Esophagus muscularis mucosa (tissue), 4 donors: ENCODE measurements at regions not wholly inside any gene's neighbourhood (a gene's known extent, or its start where the extent isn't known, plus 50 kb on each side); places are given as distances from the start of the nearest gene placed in this dataset.
"Not testable (repeated sequence)": the region's sequence is repeated elsewhere in the genome, so short reads cannot be mapped to it uniquely, and the experiment has no call there.

Source experiments
- DNase-seq: peaks from one replicate; pipeline ENCODE4 v3.0.0-alpha.2; 2017; ENCODE audit errors: extremely low spot score
- H3K27ac ChIP-seq, 4 donors: fragments of 200-600 bp; sonication (generic); replicated peaks in 1 of 4; 1 replicate in 3 of 4; 2 replicates in 1 of 4; pipeline ENCODE4 v1.5.1; 2016 to 2019; ENCODE audit warnings: mild to moderate bottlenecking in 1 of 4
- H3K27me3 ChIP-seq, 4 donors: fragments of 200-600 bp; sonication (generic); one replicate each; pipeline versions ENCODE4 v1.5.1 to v1.6.0; 2016 to 2019
- H3K36me3 ChIP-seq, 4 donors: fragments of 200-600 bp; sonication (generic); one replicate each; pipeline ENCODE4 v1.5.1; 2016 to 2019
- H3K4me1 ChIP-seq, 4 donors: fragments of 200-600 bp; sonication (generic); one replicate each; pipeline ENCODE4 v1.5.1; 2016 to 2019
- H3K4me3 ChIP-seq, 4 donors: fragments of 200-600 bp; sonication (generic); 1 replicate in 2 of 4; 2 replicates in 2 of 4; pipeline ENCODE4 v1.5.1; 2016 to 2019; ENCODE audit warnings: mild to moderate bottlenecking in 4 of 4, moderate library complexity in 1 of 4
- H3K9me3 ChIP-seq, 4 donors: fragments of 200-600 bp; sonication (generic); 1 replicate in 3 of 4; 2 replicates in 1 of 4; pipeline ENCODE4 v1.5.1; 2016 to 2019
- WGBS: methylation state at CpG from one replicate; pipeline ENCODE4 v1.1.5; 2018; 5-methylcytosine and 5-hydroxymethylcytosine counted together
- intact Hi-C: fragments of 100-400 bp; cut with DNase I; formaldehyde crosslinking; loops from one replicate; pipeline ENCODE4 v1.15.1; 2023

GRCh38 chr5:34179453-34180190 is 136.6 kb upstream of the C1QTNF3 start:
- intact Hi-C loops, H3K4me3 ChIP-seq, H3K4me1 ChIP-seq, DNase-seq, H3K9me3 ChIP-seq, H3K27me3 ChIP-seq, H3K27ac ChIP-seq: not testable (repeated sequence)
- WGBS, result 94% methylated on average over 10 of the region's 10 CpGs
- peaks cover 6 to 37% (median 17%) of the 10 kb centered on the region in 4 donors for H3K36me3 ChIP-seq

GRCh38 chr5:34180225-34180624 is 137.2 kb upstream of the C1QTNF3 start:
- H3K27ac ChIP-seq, H3K4me1 ChIP-seq, H3K27me3 ChIP-seq, H3K9me3 ChIP-seq, H3K4me3 ChIP-seq, intact Hi-C loops, DNase-seq: not testable (repeated sequence)
- H3K36me3 ChIP-seq, result peaks cover 3 to 31% (median 15%) of the 10 kb centered on the region in 4 donors
- WGBS, result 94% methylated on average over 10 of the region's 10 CpGs

- DNase-seq, H3K4me1 ChIP-seq, intact Hi-C loops, H3K9me3 ChIP-seq, H3K27me3 ChIP-seq, H3K4me3 ChIP-seq, H3K27ac ChIP-seq: not testable (repeated sequence)
- 90% methylated on average over 11 of the region's 14 CpGs for WGBS
- peaks cover 0 to 25% (median 14%) of the 10 kb centered on the region in 4 donors for H3K36me3 ChIP-seq
Measured at GRCh38 chr5:34180940-34181614, 138.1 kb upstream of the C1QTNF3 start.

GRCh38 chr5:34185005-34185404 is 142.0 kb upstream of the C1QTNF3 start:
- H3K36me3 ChIP-seq, result peaks cover 0 to 24% (median 12%) of the 10 kb centered on the region in 4 donors
- DNase-seq, intact Hi-C loops, H3K9me3 ChIP-seq, H3K27ac ChIP-seq, H3K4me3 ChIP-seq, H3K4me1 ChIP-seq, H3K27me3 ChIP-seq: not testable (repeated sequence)
- 96% methylated on average over 6 of the region's 6 CpGs for WGBS

GRCh38 chr5:34185572-34185971 is 142.6 kb upstream of the C1QTNF3 start:
- peak; percentile 19 for DNase-seq
- H3K4me1 ChIP-seq, H3K9me3 ChIP-seq, H3K27ac ChIP-seq, intact Hi-C loops, H3K27me3 ChIP-seq, H3K4me3 ChIP-seq: not testable (repeated sequence)
- 90% methylated on average over 2 of the region's 2 CpGs for WGBS
- peaks cover 5 to 25% (median 14%) of the 10 kb centered on the region in 4 donors for H3K36me3 ChIP-seq

- H3K4me3 ChIP-seq, H3K9me3 ChIP-seq, DNase-seq, H3K4me1 ChIP-seq, intact Hi-C loops, H3K27me3 ChIP-seq, H3K27ac ChIP-seq: not testable (repeated sequence)
- H3K36me3 ChIP-seq, result peaks cover 7 to 26% (median 13%) of the 10 kb centered on the region in 4 donors
- WGBS, result 94% methylated on average over 2 of the region's 2 CpGs
Measured at GRCh38 chr5:34186108-34186507, 143.1 kb upstream of the C1QTNF3 start.

GRCh38 chr5:34186865-34187264 is 143.9 kb upstream of the C1QTNF3 start:
- intact Hi-C loops, H3K27ac ChIP-seq, H3K9me3 ChIP-seq, H3K4me3 ChIP-seq, DNase-seq, H3K27me3 ChIP-seq, H3K4me1 ChIP-seq: not testable (repeated sequence)
- peaks cover 10 to 25% (median 14%) of the 10 kb centered on the region in 4 donors for H3K36me3 ChIP-seq
- 93% methylated on average over 2 of the region's 2 CpGs for WGBS

- H3K9me3 ChIP-seq, H3K27ac ChIP-seq, H3K4me1 ChIP-seq, H3K27me3 ChIP-seq, H3K4me3 ChIP-seq, DNase-seq, intact Hi-C loops: not testable (repeated sequence)
- 96% methylated on average over 4 of the region's 4 CpGs for WGBS
- H3K36me3 ChIP-seq, result peaks cover 10 to 29% (median 15%) of the 10 kb centered on the region in 4 donors
Measured at GRCh38 chr5:34187441-34187840, 144.4 kb upstream of the C1QTNF3 start.
